ENCODE measurements at regions not wholly inside any gene's neighbourhood (a gene's known extent, or its start where the extent isn't known, plus 50 kb on each side); places are given as distances from the start of the nearest gene placed in this dataset.
A peak's percentile ranks its signal among the peaks of the same experiment; 100 is the strongest.

DNA sequence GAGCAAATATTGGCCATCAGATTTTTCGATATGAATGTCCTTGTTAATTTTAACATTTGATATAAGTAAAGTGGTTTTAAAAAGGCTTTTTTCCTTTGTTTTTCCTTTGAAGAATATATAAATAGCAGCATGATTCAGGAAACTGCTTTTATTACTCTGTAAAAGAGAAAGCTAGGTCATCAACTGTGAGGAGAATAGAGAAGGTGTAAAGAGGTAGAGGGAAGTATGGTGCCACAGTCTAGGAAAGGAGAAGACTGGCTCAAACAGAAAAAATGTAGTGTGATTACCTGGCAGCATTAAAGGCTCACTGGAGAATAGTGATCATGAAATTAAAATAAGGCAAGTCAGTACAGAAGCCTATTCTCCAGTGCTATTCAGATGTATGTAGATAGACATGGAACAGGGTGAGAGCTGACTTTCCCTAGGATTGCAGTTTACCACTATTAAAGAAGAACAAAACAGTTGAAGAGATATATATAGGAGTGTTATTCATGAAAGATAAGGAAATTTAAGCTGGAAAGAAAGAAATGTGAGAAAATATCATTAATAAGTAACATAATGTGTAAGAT is 1115.9 kb upstream of the PCDH9 start:
- 30% methylated on average over 1 of the region's 1 CpG for WGBS
- no peak overlapping the region for H3K4me3 ChIP-seq
- intact Hi-C loops (cut with DNase I), result no loop called here
- H3K4me1 ChIP-seq (replicated peaks), result no peaks in the 10 kb centered on the region
- no peaks in the 10 kb centered on the region for H3K36me3 ChIP-seq
- no peaks in the 10 kb centered on the region for H3K27me3 ChIP-seq (replicated peaks; ENCODE audit: insufficient read depth)
- H3K27ac ChIP-seq, result no peak overlapping the region
- H3K9me3 ChIP-seq, result no peaks in the 10 kb centered on the region
- TF ChIP-seq POLR2A (IDR thresholded peaks at IDR 0.05) (no peak), POLR2AphosphoS5 (IDR thresholded peaks at IDR 0.05) (no peak)
- TF ChIP-seq, protein P1, sequence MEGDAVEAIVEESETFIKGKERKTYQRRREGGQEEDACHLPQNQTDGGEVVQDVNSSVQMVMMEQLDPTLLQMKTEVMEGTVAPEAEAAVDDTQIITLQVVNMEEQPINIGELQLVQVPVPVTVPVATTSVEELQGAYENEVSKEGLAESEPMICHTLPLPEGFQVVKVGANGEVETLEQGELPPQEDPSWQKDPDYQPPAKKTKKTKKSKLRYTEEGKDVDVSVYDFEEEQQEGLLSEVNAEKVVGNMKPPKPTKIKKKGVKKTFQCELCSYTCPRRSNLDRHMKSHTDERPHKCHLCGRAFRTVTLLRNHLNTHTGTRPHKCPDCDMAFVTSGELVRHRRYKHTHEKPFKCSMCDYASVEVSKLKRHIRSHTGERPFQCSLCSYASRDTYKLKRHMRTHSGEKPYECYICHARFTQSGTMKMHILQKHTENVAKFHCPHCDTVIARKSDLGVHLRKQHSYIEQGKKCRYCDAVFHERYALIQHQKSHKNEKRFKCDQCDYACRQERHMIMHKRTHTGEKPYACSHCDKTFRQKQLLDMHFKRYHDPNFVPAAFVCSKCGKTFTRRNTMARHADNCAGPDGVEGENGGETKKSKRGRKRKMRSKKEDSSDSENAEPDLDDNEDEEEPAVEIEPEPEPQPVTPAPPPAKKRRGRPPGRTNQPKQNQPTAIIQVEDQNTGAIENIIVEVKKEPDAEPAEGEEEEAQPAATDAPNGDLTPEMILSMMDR (IDR thresholded peaks at IDR 0.05), result no peak
- DNase-seq (ENCODE audit: low spot score), result no peak

DNA sequence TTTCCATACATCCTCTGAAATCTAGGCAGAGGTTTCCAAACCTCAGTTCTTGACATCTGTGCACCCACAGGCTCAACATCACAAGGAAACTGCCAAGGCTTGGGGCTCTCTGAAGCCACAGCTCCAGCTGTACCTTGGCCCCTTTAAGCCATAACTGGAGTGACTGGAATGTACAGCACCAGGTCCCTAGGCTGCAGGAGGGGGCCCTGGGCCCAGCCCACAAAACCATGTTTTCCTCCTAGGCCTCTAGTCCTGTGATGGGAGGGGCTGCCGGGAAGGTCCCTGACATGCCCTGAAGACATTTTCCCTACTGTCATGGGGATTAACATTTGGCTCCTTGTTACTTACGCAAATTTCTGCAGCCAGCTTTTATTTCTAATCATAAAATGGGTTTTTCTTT is 1093.0 kb upstream of the PCDH9 start:
- Histone ChIP-seq H3K4me3 (no peak overlapping the region), H3K4me1 (replicated peaks) (no peaks in the 10 kb centered on the region), H3K9me3 (no peaks in the 10 kb centered on the region), H3K36me3 (no peaks in the 10 kb centered on the region), H3K27me3 (replicated peaks; ENCODE audit: insufficient read depth) (no peaks in the 10 kb centered on the region), H3K27ac (no peak overlapping the region)
- WGBS, result 83% methylated on average over 2 of the region's 2 CpGs
- DNase-seq (ENCODE audit: low spot score), result no peak
- TF ChIP-seq, protein P1 (IDR thresholded peaks at IDR 0.05), result no peak
- no peak for TF ChIP-seq POLR2AphosphoS5 (IDR thresholded peaks at IDR 0.05)
- TF ChIP-seq POLR2A (IDR thresholded peaks at IDR 0.05), result no peak
- intact Hi-C loops (cut with DNase I), result no loop called here

DNA sequence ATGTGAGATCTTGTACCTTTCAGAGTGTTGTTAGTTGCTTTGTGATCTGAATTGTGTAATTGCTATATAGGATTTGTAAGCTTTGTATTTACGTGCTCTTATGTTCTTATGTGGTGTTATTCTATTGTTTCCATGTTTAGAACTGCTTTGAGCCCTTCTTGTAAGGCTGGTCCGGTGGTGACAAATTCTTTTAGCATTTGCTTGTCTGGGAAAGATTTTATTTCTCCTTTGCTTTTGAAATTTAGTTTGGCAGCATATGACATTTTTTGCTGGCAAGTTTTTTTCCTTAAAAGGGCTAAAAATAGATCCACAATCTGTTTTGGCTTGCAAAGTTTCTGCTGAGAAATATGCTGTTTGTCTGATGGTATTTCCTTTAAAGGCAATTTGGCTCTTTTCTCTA is 1089.2 kb upstream of the PCDH9 start:
- no peak for DNase-seq (ENCODE audit: low spot score)
- 92% methylated on average over 2 of the region's 2 CpGs for WGBS
- TF ChIP-seq, protein P1 (IDR thresholded peaks at IDR 0.05), result no peak
- no peak for TF ChIP-seq POLR2A (IDR thresholded peaks at IDR 0.05)
- no peak for TF ChIP-seq POLR2AphosphoS5 (IDR thresholded peaks at IDR 0.05)

DNA sequence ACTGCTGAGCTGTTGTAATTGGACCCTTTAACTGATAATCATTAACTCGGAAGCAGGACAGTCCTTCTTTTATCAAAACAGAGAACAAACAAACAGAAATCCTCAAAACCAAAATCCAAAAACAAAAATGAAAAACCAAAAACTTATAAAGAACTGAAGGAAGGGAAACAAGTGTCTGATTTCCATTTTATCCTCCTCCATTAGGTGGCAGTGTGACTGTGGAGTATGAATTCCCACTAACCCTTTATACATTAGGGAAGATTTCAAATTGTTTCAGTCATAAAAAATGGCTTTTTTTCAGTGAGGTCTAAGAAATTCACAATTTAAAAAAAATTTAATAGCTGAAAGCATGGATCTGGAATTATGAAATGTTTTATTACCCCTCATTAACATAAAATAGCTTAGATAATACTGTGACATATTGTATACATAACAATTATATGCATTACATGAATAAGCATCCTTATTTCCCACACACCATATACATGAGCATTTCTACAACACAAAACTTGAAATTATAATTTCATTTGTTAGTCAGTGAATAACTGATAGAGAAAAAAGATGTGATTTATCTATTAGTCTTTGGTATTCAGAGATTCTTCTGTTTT is 1074.3 kb upstream of the PCDH9 start:
- Histone ChIP-seq H3K4me3 (no peak overlapping the region), H3K4me1 (replicated peaks) (no peaks in the 10 kb centered on the region), H3K36me3 (no peaks in the 10 kb centered on the region), H3K27ac (no peak overlapping the region), H3K9me3 (no peaks in the 10 kb centered on the region), H3K27me3 (replicated peaks; ENCODE audit: insufficient read depth) (no peaks in the 10 kb centered on the region)
- 28% methylated on average over 1 of the region's 1 CpG for WGBS
- no peak for DNase-seq (ENCODE audit: low spot score)
- TF ChIP-seq, protein P1 (IDR thresholded peaks at IDR 0.05), result peak in 2 of 4 experiments; percentile 27 to 28
- TF ChIP-seq POLR2A (IDR thresholded peaks at IDR 0.05), result no peak
- intact Hi-C loops (cut with DNase I), result no loop called here

More for the DNA sequence above, 1089.2 kb upstream of the PCDH9 start:
- no peaks in the 10 kb centered on the region for H3K27me3 ChIP-seq (replicated peaks; ENCODE audit: insufficient read depth)
- no peak overlapping the region for H3K4me3 ChIP-seq
- H3K27ac ChIP-seq, result no peak overlapping the region
- intact Hi-C loops (cut with DNase I), result no loop called here
- no peaks in the 10 kb centered on the region for H3K36me3 ChIP-seq
- H3K9me3 ChIP-seq, result no peaks in the 10 kb centered on the region
- H3K4me1 ChIP-seq (replicated peaks), result no peaks in the 10 kb centered on the region

DNA sequence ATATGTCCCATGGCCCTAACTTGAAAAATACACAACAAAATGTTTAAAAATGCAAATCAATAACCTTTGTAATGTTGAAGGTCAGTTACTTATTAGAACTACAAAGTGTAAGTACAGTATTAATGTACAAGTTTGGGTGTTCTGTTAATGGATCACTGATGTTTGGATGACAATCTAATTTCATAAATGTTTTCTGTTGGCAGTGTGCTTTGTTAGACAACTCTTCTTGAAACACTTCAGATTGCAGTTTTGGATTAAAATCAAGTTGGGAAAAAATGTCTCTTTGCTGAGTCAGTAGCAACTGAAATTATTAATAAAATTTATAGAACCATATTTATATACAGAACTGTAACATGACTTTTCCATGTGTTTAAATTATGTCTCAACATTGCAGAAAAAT is 1063.5 kb upstream of the PCDH9 start:
- no peaks in the 10 kb centered on the region for H3K27me3 ChIP-seq (replicated peaks; ENCODE audit: insufficient read depth)
- H3K4me3 ChIP-seq, result no peak overlapping the region
- no peak overlapping the region for H3K27ac ChIP-seq
- no peaks in the 10 kb centered on the region for H3K36me3 ChIP-seq
- no peak for DNase-seq (ENCODE audit: low spot score)
- intact Hi-C loops (cut with DNase I), result no loop called here
- H3K4me1 ChIP-seq (replicated peaks), result no peaks in the 10 kb centered on the region
- H3K9me3 ChIP-seq, result no peaks in the 10 kb centered on the region
- no peak for TF ChIP-seq POLR2A (IDR thresholded peaks at IDR 0.05)
- TF ChIP-seq, protein P1 (IDR thresholded peaks at IDR 0.05), result no peak
- TF ChIP-seq POLR2AphosphoS5 (IDR thresholded peaks at IDR 0.05), result no peak
